ENCODE measurements at regions not wholly inside any gene's neighbourhood (a gene's known extent, or its start where the extent isn't known, plus 50 kb on each side); places are given as distances from the start of the nearest gene placed in this dataset.

GRCh38 chr10:2990764-2991163 is 76.6 kb upstream of the PFKP start:
- TF ChIP-seq POLR2A (IDR thresholded peaks at IDR 0.05) (no peak), CTCF (IDR thresholded peaks at IDR 0.05) (no peak)
